ENCODE measurements at regions not wholly inside any gene's neighbourhood (a gene's known extent, or its start where the extent isn't known, plus 50 kb on each side); places are given as distances from the start of the nearest gene placed in this dataset.

- TF ChIP-seq REST (IDR thresholded peaks at IDR 0.05; ENCODE audit: insufficient read depth in 1 of 2, low read depth in 2 of 2, low read length in 2 of 2) (no peak), TAF1 (IDR thresholded peaks at IDR 0.05; ENCODE audit: borderline replicate concordance, insufficient read depth, low read length) (no peak)
These were observed 272.0 kb downstream of the MYCN start for GRCh38 chr2:16212321-16212720.

GRCh38 chr2:16211341-16211740 lies 271.0 kb downstream of the MYCN start:
- TF ChIP-seq SIN3A (IDR thresholded peaks at IDR 0.05; ENCODE audit: borderline replicate concordance, insufficient read depth, low read length) (no peak), POLR2AphosphoS5 (IDR thresholded peaks at IDR 0.05; ENCODE audit: low read depth, low read length) (no peak), REST (IDR thresholded peaks at IDR 0.05; ENCODE audit: insufficient read depth in 1 of 2, low read depth in 2 of 2, low read length in 2 of 2) (no peak), FOXP2 (optimal IDR thresholded peaks at IDR 0.05; ENCODE audit: borderline replicate concordance, extremely low read depth, extremely low read length, insufficient read depth) (no peak), TAF1 (IDR thresholded peaks at IDR 0.05; ENCODE audit: borderline replicate concordance, insufficient read depth, low read length) (no peak)

GRCh38 chr2:16210841-16211240 lies 270.5 kb downstream of the MYCN start:
- no peak for TF ChIP-seq POLR2AphosphoS5 (IDR thresholded peaks at IDR 0.05; ENCODE audit: low read depth, low read length)
- TF ChIP-seq REST (IDR thresholded peaks at IDR 0.05; ENCODE audit: insufficient read depth in 1 of 2, low read depth in 2 of 2, low read length in 2 of 2) = no peak
- no peak for TF ChIP-seq TAF1 (IDR thresholded peaks at IDR 0.05; ENCODE audit: borderline replicate concordance, insufficient read depth, low read length)
- no peak for TF ChIP-seq SIN3A (IDR thresholded peaks at IDR 0.05; ENCODE audit: borderline replicate concordance, insufficient read depth, low read length)
- no peak for TF ChIP-seq FOXP2 (optimal IDR thresholded peaks at IDR 0.05; ENCODE audit: borderline replicate concordance, extremely low read depth, extremely low read length, insufficient read depth)

GRCh38 chr2:16209799-16210198 lies 269.4 kb downstream of the MYCN start:
- TF ChIP-seq REST (IDR thresholded peaks at IDR 0.05; ENCODE audit: insufficient read depth in 1 of 2, low read depth in 2 of 2, low read length in 2 of 2) = no peak
- no peak for TF ChIP-seq POLR2AphosphoS5 (IDR thresholded peaks at IDR 0.05; ENCODE audit: low read depth, low read length)
- TF ChIP-seq TAF1 (IDR thresholded peaks at IDR 0.05; ENCODE audit: borderline replicate concordance, insufficient read depth, low read length) = no peak
- TF ChIP-seq SIN3A (IDR thresholded peaks at IDR 0.05; ENCODE audit: borderline replicate concordance, insufficient read depth, low read length) = no peak
- no peak for TF ChIP-seq FOXP2 (optimal IDR thresholded peaks at IDR 0.05; ENCODE audit: borderline replicate concordance, extremely low read depth, extremely low read length, insufficient read depth)

- TF ChIP-seq TAF1 (IDR thresholded peaks at IDR 0.05; ENCODE audit: borderline replicate concordance, insufficient read depth, low read length) (no peak), POLR2AphosphoS5 (IDR thresholded peaks at IDR 0.05; ENCODE audit: low read depth, low read length) (no peak), SIN3A (IDR thresholded peaks at IDR 0.05; ENCODE audit: borderline replicate concordance, insufficient read depth, low read length) (no peak), REST (IDR thresholded peaks at IDR 0.05; ENCODE audit: insufficient read depth in 1 of 2, low read depth in 2 of 2, low read length in 2 of 2) (no peak), FOXP2 (optimal IDR thresholded peaks at IDR 0.05; ENCODE audit: borderline replicate concordance, extremely low read depth, extremely low read length, insufficient read depth) (no peak)
These were observed 268.6 kb downstream of the MYCN start for GRCh38 chr2:16208921-16209320.
